Occipital lobe (tissue), 1 donor: ENCODE measurements at regions not wholly inside any gene's neighbourhood (a gene's known extent, or its start where the extent isn't known, plus 50 kb on each side); places are given as distances from the start of the nearest gene placed in this dataset.

Source experiments
- DNase-seq: peaks from one replicate; lab custom pipeline; 2025; lab: John Stamatoyannopoulos, UW

DNA sequence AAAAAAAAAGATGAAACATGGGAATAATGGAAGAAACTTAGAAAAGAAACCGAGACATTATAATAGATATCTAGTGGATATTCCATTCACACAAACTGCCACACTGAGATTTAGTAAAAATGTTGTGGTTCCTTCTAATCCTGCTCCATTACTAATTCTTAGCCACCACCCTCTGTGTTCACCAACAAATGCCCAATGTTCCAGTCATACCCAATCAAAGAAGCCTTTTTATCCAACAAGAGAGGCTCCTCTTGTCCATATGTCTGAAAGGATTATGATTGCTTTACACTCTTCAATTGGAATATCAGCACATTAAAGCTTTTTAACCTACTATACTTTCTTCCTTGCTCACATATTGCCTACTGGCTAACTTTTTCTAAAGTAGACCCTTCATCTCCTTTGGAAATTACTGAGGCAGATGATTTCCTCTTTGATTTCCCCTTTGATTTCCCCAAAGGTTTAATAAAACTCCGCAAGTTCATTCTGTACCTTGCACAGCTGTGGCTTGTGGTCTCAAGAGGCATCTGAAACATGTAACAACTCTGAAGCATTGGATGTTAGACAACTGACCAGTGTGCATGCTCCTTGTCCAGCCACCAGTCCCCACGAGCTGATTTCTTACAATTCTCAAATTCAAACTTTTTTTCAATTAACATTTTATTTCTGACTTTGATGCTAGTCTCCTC is 305.6 kb upstream of the LYPLAL1 start:
- DNase-seq, result no peak

DNA sequence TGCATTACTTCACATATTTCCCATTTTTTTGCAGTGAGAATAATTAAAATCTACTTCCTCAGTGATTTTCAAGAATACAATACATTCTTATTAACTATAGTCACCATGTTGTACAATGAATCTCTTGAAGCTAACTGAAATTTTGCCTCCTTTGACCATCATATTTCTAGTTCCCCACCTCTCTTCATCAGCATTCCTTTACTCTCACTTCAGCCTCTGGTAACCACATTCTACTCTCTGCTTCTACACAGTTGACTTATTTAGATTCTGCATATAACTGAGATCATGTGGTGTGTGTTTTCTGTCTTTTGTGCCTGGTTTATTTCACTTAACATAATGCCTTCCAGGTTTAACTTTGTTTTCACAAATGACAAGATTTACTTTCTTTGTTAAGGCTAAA is 304.4 kb upstream of the LYPLAL1 start:
- DNase-seq, result no peak

DNA sequence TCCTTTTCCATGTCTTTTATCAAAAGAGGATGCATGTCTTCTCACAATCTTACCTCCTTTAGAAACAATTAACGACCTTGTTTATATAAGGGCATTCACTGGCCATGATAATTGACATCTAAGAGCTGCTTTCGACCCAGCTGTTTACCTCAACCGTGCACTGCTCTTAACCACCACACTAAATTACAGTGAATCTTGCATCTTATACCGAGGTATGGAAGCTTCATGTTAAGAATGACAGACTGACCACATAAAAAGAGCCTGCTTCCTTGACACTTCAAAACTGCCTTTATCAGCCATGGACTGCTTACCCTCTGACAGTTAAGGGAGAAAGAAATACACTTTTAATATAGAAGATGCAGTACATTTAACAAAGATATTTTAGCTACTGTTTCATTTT is 301.7 kb upstream of the LYPLAL1 start:
- no peak for DNase-seq

DNA sequence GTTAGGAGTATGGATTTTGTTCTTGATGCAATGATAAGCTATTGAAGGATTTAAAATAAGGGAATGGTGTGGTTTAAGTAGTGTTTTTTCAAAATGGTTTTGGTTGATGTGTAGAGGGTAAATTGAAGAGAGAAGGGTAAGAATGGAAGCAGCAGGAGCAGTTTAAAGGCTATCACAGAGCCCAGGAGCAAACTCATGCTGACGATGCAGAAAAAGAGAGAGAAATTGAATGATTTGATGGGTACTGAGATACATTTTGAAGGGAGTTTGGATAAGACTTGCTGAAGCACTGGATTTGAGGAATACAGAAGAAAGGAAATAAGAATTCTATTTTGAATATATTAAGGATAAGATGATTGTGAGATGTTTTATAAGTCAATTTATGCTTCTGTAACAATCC is 300.8 kb upstream of the LYPLAL1 start:
- no peak for DNase-seq

DNA sequence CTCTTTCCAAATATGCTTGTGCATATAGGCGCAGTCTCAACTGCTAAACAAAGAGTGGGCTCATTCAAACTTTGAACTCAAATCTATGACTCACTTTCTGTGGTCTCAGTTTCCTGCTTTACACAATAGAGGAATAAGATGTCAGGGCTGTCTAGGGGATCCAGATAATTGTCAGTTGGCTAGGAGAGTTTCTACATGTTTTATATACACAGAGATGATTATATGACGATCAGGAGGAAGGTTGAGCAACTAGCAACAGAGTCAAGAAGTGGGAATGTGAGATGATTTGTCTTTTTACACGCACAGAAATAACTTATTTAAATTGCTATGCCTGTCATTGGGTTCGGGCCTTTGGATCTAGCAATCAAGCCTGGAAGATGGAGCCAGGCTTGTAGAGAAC is 299.4 kb upstream of the LYPLAL1 start:
- DNase-seq, result no peak

DNA sequence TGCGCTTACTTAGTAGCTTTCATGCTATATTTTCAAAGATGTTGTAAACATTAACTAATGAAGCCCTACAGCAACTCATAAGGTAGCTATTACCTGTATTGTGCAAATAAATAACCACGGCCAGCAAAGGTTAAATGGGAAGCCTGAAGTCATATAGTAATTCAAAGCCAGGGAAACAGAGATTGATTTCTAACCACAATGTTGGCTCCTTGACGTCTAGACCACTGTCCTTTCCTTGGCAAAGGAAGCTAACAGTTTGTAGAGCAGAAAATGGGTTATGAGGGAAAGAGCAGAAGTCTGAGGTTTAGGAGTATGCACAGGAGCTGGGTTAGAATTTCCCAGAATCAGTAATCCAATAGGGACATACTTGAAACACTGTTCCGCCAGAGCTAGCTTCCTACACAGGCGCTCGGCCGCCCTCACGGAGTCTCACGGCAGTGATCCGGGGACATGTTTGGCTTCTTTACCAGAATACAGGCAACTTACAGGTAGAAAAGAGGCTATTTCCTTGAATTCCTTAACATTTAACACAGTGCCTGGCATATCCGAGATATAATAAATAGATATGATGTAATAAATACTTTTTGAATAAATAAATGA is 298.8 kb upstream of the LYPLAL1 start:
- DNase-seq, result no peak

DNA sequence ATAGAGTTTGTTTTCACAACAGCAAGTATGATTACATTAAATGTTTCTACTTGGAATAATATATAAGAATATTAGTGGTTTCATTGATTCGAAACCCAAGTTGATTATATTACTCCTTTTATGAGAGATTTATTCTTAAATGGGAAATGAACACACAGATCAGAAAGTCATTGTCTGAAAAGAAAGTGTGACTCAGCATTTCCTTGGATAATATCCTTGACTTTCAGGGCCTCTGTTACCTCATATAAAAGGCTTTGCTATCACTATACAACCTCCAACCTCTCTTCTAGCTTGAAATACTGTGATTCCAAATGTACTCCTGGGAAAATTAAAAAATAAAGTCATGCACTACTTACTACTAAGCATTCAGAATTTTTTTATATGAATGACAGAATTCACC is 295.3 kb upstream of the LYPLAL1 start:
- DNase-seq, result no peak

DNA sequence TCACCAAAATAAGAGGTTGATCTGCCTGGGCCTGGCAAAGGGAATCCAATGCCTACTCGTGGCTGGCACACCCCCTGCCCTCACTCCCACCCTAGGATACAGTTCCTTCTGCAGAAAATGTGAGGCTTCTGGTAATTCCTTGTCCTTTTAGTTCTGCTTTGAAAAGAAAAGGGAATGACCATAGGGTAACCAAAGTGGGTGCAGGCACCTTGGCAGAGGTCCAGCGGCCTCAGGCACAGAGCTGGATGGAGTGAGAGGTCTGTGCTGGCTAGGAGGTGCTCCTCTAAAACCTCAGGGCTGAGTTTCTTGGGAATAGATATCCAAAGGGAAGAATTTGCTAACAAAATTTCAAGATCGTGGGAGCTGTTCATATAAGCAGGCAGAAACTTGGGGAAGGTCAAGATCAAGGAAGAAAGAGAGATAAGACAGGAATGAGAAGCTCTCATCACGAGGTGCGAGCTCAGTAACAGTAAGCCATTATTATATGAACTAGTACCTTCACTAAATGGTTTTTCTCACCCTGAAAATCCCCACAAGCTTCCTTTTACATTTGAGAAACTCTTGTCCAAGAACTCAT is 293.1 kb upstream of the LYPLAL1 start:
- DNase-seq, result no peak

DNA sequence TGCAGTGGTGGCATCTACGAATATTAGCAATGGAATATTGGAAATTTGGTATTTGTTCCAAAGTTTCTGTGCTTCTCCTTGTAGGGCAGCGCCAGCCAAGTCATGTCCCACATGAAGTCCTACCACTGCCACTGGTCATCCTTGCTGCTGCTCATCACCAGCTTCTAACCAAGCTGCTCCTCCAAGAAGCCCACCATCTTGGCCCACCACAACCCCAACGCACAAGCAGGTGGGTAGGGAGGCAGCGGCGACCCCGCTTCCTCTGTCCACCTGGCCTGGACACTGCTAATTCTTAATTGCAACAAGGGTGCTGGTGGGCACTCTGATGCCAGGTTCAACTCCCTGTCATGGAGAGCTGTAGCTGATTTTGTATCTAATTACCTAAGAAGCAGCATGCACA is 291.2 kb upstream of the LYPLAL1 start:
- no peak for DNase-seq

DNA sequence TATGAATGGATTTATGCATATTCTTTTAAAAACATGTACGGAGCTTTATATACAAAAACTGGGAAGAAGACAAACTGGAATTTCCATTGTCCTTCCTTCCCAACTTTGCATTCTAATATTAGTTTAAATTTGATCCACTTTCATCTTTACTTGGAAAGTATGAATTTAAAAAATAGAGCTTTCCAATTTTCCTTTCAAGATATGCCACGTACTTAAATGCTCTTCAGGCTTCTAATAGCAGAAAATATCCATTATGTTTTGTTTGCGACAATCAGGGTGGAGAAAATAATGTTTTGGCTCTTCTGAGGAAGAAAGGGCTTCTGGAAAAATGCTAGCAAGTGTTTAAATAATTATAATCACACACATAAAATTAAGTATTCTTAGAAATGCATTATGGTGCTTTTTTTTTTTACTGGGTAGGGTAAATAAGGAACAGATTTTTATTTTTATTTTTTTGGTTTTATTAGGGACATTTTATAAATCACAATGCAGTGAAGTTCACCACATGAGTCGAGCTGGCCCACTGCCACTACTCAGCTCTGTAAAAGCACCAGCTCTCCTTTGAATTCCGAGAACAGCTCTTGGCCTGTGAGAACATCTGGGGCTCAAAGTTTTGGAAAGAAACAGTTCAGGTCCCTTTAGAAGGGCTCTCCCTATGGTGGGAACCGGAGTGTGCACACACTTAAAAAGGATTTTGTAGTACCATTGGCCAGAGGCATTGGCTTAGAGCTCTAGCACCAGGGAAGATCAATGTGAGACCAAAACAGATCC is 287.4 kb upstream of the LYPLAL1 start:
- DNase-seq, result no peak

DNA sequence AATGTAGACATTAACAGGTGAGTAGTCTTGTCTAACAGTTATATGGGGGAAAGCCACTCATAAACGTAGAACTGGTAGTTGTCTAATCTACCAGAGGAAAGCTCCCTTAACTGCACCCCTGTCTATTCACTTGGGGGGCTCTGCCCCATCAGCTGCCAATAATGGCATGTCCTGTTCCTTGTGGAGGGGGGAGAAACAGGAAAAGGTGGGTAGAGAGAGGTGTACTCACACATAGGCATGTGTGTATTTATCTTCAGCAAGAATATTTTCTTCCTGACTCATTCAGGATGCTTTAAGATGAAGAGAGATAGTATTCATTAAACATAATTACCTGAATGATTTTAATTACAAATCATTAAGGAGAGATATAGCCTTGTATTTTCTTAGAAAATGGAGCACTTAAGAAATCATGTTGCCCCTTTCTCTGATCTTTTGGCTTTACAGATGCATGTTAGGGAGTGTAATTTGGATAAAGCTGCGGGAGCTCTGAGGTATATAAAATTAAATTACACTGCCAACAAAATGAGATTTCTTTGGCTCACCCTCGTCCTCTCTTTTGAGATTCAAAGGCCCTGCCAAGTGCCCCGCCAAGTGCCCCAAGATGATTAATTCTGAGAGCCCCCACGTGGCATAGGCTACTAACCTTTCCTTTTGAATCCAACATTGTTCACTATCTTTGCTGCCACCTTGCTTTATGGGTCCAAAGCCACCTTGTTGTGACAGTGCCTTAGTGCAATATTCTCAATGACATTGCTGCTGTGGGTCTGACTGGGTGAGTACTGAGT is 286.3 kb upstream of the LYPLAL1 start:
- DNase-seq, result no peak

DNA sequence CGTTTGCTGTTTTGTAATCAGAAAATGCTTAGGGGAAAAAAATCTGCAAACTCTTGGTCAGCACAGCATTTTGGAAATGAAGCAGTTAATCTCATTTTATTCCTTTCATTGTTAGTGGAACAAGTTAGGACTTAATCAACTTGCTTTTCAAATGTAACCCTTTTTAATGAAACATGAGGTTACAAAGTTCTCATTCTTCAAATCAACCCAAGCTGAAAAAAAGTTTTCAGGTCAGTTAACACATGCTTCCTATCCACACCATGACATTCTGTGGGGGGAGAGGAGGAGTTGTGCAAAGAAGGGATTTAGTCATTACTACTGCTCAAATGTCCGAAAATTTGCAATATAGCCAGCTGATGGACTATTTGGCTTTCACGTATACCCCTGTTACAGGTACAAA is 283.2 kb upstream of the LYPLAL1 start:
- DNase-seq, result no peak

DNA sequence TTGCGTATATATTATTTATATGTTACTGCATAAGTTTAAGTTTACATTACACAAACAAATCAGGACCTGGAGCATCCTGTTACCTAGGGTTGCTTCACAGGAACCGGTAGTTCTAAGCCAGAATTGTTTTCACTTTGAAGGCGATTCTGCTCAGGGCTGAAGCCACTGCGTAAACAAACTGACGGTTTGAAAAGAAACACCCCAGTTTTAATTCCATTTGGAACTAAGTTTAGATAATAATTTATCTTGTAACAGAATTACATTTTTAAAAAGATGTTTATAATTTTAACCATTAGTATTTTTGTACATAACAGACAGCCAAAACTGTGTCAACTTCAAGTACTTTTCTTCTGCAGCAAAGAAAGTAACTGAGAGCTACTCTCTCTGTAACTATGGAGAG is 282.1 kb upstream of the LYPLAL1 start:
- DNase-seq, result no peak

DNA sequence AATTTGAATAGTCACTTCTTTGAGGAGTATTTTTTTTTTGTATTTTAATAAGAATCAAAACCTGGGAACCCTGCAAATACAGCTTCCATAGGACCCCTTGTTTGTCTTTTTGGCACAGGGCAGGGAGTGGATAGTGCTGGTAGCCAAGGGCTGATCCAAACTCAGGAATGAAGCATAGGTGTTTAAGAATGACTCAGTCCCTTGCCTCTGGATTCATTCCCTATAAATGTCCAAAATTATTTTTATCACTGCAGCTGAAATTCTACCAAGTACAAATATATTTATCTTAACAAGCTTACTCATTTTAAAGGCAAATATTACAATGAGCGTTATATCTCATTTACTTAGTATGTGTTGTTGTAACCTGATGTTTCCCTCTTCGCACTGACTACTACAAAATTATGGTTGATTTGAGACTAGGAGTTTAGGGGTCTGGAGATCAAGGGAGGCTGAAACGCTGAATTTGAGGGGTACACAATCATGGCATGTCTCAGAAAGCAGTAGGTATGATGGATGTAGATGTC is 278.6 kb upstream of the LYPLAL1 start:
- no peak for DNase-seq

DNA sequence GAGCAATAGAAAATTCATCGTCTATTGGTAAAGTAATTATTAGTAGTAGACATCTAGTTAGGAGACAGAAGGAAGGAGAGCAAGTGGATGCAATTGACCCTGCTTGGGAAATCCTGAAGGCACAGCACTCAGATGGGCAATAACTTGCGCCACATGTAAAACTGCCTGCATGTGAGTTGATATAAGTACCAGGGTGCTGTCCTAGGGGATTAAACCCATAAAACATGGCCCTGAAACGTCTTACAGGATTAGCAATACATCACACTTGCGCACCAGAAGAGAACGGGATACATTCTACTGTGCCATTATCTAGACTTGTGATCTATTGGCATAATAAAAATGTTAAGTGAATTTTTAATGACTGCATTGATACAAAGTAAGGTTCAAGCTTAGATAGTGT is 277.5 kb upstream of the LYPLAL1 start:
- no peak for DNase-seq

DNA sequence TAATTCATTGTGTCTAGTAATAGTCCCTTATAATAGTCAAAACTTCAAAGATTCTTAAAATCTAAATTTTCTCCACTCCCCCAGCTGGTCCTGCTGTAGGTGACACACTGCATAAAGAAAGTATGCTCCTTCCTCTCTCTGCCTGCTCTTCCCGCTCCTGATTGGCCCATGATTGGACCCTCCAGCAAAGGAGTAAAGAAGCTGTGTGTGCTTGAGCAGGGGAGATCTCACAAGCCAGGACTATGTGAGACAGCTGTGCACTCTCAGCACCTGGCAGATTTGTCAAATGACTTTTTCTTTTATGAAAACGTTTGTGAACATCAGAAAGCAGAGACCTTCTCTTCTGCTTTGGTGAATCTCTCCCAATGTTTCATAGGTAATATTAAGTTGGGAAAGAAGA is 274.8 kb upstream of the LYPLAL1 start:
- no peak for DNase-seq

DNA sequence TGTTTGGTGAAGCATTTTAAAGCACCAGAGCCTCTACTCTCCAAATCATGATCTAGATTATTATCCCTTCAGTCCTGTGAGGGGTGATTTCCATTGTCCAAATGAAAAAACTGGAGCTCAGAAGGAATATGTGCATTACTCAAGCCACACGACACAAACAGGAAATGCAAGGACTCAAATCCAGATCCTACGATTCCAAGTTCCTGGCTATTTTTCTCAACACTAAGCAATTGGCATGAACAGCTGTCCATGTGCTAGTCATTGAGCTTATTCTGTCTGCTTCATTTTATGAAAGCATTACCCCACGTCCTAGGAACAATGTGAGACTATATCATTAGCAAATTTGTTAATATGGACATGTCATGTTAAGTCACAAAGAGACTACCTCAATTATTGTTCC is 273.1 kb upstream of the LYPLAL1 start:
- no peak for DNase-seq

DNA sequence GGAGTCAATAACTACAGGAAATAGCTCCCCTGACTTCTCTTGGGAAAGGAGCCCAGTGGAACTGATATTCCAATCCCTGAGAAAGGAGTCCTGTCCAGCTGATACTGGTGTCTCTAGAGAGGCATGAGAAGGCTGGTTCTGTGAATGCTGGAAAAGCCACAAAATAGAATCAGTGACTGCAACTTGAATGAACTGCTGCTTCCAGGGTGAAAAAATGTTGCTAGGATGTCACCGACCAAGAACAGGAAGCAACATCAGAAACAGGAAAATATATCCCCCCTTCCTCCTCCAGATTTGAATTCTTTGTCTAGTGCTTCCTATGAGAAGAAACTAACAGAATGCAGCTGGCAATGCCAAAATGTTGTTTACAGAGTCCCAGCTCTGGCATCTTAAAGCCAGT is 269.3 kb upstream of the LYPLAL1 start:
- DNase-seq, result no peak

DNA sequence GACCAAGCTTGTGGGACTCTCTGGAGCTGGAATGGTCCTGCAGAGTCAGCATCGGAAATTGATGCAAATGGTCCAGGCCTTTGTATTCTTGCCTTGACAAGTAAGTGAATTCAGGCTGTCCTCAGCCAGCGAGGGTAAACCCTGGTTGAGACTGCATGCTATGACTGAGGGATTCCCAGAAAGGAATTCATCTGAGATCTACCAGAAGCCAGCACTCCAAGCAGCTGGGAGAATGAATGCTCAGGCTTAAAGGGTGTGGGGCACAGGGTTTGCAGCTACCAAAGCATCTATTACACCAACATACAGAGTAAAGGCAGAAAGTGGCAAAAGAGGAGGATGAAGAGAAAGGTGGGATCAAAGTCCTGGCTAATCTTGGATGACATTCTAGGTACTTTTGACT is 257.0 kb upstream of the LYPLAL1 start:
- no peak for DNase-seq

DNA sequence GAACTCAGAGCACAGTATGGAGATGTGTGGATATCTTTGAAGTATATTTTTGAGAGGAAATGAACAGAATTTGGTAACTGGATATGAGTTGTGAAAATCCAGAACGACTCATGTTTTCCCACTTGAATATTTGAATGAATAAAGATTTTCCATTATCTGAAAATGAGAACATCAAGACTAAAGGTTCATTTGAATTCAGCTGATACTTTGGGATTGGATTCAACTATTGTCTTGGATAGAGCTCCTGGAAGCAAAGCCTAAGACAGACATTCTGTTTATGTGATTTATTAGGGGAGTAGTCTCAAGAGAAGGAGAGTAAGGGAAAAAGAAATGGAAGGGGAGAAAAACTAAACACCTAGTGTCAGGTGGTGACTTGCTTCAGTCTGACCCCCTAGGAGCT is 256.0 kb upstream of the LYPLAL1 start:
- DNase-seq, result no peak

DNA sequence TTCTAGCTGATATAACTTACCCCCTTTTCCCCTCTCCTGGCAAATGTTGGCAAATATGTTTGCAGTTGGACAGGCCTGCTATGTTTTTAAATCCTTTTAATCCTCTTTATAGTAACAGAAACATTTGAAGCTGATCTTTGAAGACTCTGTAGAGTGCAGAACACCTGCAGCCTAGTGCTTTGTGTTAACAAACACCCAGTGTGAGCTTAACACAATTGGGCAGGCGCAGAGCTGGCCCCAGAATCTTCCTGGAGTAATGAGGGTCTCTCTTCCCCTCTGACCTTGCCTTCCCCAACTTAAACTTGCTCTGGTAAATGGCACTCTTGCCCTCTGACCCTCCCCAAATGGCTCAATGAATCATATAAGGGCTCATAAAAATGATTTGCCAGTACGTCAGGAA is 247.9 kb upstream of the LYPLAL1 start:
- no peak for DNase-seq

DNA sequence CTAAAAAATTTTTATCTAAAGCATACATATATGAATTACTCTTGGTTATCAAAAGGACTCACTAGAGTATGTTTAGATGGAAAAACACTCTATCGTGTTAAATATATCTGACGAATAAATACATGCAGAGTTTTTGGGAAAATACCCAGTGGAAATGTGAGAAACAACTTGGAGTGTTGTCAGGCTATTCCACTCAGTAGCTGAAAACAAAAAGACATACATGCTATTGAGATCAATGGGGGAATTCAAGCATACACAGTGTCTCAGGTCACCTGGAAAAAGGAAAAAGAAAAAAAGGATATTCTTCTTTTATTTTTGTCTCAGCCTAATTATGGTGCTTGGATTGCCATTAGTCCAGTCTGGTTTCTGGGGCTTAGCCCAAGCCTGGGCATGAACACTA is 247.0 kb upstream of the LYPLAL1 start:
- DNase-seq, result no peak
